ENCODE measurements at regions not wholly inside any gene's neighbourhood (a gene's known extent, or its start where the extent isn't known, plus 50 kb on each side); places are given as distances from the start of the nearest gene placed in this dataset.
"Not testable (repeated sequence)": the region's sequence is repeated elsewhere in the genome, so short reads cannot be mapped to it uniquely, and the experiment has no call there.

- DNase-seq (ENCODE audit: low read depth): peak; percentile 3
Measured at GRCh38 chr4:98828801-98829200, 100.1 kb downstream of the EIF4E start.

GRCh38 chr4:98827661-98828060, 101.3 kb downstream of the EIF4E start:
- no peak for DNase-seq (ENCODE audit: low read depth)

GRCh38 chr4:98822144-98822543, 106.8 kb downstream of the EIF4E start:
- no peak for DNase-seq (ENCODE audit: low read depth)

GRCh38 chr4:98818116-98818515, 110.8 kb downstream of the EIF4E start:
- not testable (repeated sequence) for DNase-seq (ENCODE audit: low read depth)

GRCh38 chr4:98816816-98817215, 112.1 kb downstream of the EIF4E start:
- DNase-seq (ENCODE audit: low read depth): no peak

- DNase-seq (ENCODE audit: low read depth): no peak
Measured at GRCh38 chr4:98816386-98816785, 112.5 kb downstream of the EIF4E start.

- no peak for DNase-seq (ENCODE audit: low read depth)
Measured at GRCh38 chr4:98804403-98804802, 124.5 kb downstream of the EIF4E start.

- no peak for DNase-seq (ENCODE audit: low read depth)
Measured at GRCh38 chr4:98803251-98803650, 125.7 kb downstream of the EIF4E start.

GRCh38 chr4:98802770-98803198, 126.1 kb downstream of the EIF4E start:
- DNase-seq (ENCODE audit: low read depth): no peak

- no peak for DNase-seq (ENCODE audit: low read depth)
Measured at GRCh38 chr4:98801259-98801725, 127.6 kb downstream of the EIF4E start.

- DNase-seq (ENCODE audit: low read depth): no peak
Measured at GRCh38 chr4:98796991-98797390, 131.9 kb downstream of the EIF4E start.

GRCh38 chr4:98794565-98795205, 134.2 kb downstream of the EIF4E start:
- peak; percentile 17 for DNase-seq (ENCODE audit: low read depth)

- DNase-seq (ENCODE audit: low read depth): no peak
Measured at GRCh38 chr4:98793658-98794057, 135.2 kb upstream of the TSPAN5 start.

- no peak for DNase-seq (ENCODE audit: low read depth)
Measured at GRCh38 chr4:98786866-98787265, 128.5 kb upstream of the TSPAN5 start.

- DNase-seq (ENCODE audit: low read depth): no peak
Measured at GRCh38 chr4:98784947-98785706, 126.7 kb upstream of the TSPAN5 start.

- no peak for DNase-seq (ENCODE audit: low read depth)
Measured at GRCh38 chr4:98781641-98782357, 123.4 kb upstream of the TSPAN5 start.

GRCh38 chr4:98780926-98781325, 122.5 kb upstream of the TSPAN5 start:
- no peak for DNase-seq (ENCODE audit: low read depth)

GRCh38 chr4:98779088-98779487, 120.7 kb upstream of the TSPAN5 start:
- DNase-seq (ENCODE audit: low read depth): no peak

GRCh38 chr4:98778206-98778605, 119.8 kb upstream of the TSPAN5 start:
- no peak for DNase-seq (ENCODE audit: low read depth)

- no peak for DNase-seq (ENCODE audit: low read depth)
Measured at GRCh38 chr4:98775672-98776071, 117.3 kb upstream of the TSPAN5 start.

- no peak for DNase-seq (ENCODE audit: low read depth)
Measured at GRCh38 chr4:98773638-98774037, 115.2 kb upstream of the TSPAN5 start.

GRCh38 chr4:98771959-98772632, 113.7 kb upstream of the TSPAN5 start:
- no peak for DNase-seq (ENCODE audit: low read depth)
